GM12873 (cell line): ENCODE measurements at regions not wholly inside any gene's neighbourhood (a gene's known extent, or its start where the extent isn't known, plus 50 kb on each side); places are given as distances from the start of the nearest gene placed in this dataset.

Source experiments
- CTCF ChIP-seq: IDR thresholded peaks from 2 replicates; pipeline ENCODE4 v1.5.1; 2012; ENCODE audit warnings: low read depth, mild to moderate bottlenecking, moderate library complexity, low read length, control low read depth; ENCODE audit not compliant: insufficient read depth; ENCODE audit errors: missing control alignments

GRCh38 chr5:3104429-3105060, 353.1 kb upstream of the IRX2 start:
- TF ChIP-seq CTCF = no peak

DNA sequence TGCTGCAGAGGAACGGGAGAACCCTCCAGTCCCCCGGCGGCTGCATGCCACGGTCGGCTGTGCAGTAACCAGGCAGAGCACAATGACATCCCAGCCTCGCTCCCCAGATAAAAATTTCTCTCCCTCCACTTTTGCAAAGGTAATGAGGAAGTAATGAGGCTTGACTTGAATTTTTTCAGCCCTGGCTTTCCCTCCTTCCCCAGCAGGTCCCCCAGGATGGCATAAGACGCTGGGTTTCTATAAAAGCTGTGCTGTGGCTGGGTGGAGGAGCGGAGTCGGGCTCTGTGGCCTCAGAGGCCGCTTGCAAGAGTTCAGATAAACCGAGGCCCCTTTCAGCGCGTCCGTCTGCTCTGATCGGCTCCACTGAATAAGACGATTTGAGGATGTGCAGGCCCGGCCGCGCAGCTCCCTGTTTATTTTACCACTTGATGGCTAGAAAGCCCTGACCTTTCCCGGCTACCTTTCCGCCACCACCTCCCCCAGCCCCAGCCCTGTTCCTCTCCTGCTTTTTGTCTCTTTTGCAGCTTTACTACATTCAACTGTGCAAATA, 351.9 kb upstream of the IRX2 start:
- no peak for TF ChIP-seq CTCF

GRCh38 chr5:3102531-3102930, 351.1 kb upstream of the IRX2 start:
- no peak for TF ChIP-seq CTCF

- no peak for TF ChIP-seq CTCF
These were observed 350.1 kb upstream of the IRX2 start for GRCh38 chr5:3101561-3101960.

- no peak for TF ChIP-seq CTCF
These were observed 349.6 kb upstream of the IRX2 start for GRCh38 chr5:3100921-3101551.

GRCh38 chr5:3099954-3100353, 348.5 kb upstream of the IRX2 start:
- TF ChIP-seq CTCF = no peak

- no peak for TF ChIP-seq CTCF
These were observed 348.0 kb upstream of the IRX2 start for GRCh38 chr5:3099526-3099925.
